ENCODE measurements at regions not wholly inside any gene's neighbourhood (a gene's known extent, or its start where the extent isn't known, plus 50 kb on each side); places are given as distances from the start of the nearest gene placed in this dataset.

- TF ChIP-seq CTCF (conservative IDR thresholded peaks at IDR 0.05; ENCODE audit: low read depth, low read length) (no peak), EZH2 (IDR thresholded peaks at IDR 0.05; ENCODE audit: low read length, unreplicated experiment) (no peak), EZH2phosphoT487 (IDR thresholded peaks at IDR 0.05; ENCODE audit: borderline replicate concordance, low read length) (no peak)
These were observed 724.0 kb upstream of the MIR17HG start for GRCh38 chr13:90623318-90624011.
